ENCODE measurements at regions not wholly inside any gene's neighbourhood (a gene's known extent, or its start where the extent isn't known, plus 50 kb on each side); places are given as distances from the start of the nearest gene placed in this dataset.
"Not testable (repeated sequence)": the region's sequence is repeated elsewhere in the genome, so short reads cannot be mapped to it uniquely, and the experiment has no call there.

DNA sequence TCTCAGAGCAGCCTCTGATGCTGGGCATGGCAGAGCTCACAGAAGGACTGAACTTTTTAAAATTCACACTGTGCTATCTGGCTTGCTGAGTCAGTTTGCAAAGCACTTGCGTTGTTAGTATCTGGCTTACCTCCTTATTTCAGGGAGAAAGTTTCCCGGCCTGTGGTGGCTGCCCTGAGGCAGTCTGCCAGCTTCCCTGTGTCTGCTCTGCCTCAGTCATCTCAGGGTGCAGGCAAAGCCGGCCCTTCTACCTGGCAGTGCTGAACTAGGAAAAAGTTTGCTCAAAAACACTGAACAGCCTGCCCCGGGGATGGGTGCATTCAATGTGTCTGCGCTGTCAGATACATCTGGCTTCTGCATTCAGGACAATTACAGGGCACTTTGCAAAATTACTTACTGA is 90.2 kb upstream of the UXS1 start (continued):
- TF ChIP-seq, protein P1, sequence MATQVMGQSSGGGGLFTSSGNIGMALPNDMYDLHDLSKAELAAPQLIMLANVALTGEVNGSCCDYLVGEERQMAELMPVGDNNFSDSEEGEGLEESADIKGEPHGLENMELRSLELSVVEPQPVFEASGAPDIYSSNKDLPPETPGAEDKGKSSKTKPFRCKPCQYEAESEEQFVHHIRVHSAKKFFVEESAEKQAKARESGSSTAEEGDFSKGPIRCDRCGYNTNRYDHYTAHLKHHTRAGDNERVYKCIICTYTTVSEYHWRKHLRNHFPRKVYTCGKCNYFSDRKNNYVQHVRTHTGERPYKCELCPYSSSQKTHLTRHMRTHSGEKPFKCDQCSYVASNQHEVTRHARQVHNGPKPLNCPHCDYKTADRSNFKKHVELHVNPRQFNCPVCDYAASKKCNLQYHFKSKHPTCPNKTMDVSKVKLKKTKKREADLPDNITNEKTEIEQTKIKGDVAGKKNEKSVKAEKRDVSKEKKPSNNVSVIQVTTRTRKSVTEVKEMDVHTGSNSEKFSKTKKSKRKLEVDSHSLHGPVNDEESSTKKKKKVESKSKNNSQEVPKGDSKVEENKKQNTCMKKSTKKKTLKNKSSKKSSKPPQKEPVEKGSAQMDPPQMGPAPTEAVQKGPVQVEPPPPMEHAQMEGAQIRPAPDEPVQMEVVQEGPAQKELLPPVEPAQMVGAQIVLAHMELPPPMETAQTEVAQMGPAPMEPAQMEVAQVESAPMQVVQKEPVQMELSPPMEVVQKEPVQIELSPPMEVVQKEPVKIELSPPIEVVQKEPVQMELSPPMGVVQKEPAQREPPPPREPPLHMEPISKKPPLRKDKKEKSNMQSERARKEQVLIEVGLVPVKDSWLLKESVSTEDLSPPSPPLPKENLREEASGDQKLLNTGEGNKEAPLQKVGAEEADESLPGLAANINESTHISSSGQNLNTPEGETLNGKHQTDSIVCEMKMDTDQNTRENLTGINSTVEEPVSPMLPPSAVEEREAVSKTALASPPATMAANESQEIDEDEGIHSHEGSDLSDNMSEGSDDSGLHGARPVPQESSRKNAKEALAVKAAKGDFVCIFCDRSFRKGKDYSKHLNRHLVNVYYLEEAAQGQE (IDR thresholded peaks at IDR 0.05; ENCODE audit: low read depth, low read length), result no peak
- no peak for TF ChIP-seq RAD21 (IDR thresholded peaks at IDR 0.05; ENCODE audit: low read length)
- TF ChIP-seq NRF1 (IDR thresholded peaks at IDR 0.05; ENCODE audit: low read depth, low read length), result no peak
- no peak for TF ChIP-seq YY1 (IDR thresholded peaks at IDR 0.05; ENCODE audit: low read depth)
- TF ChIP-seq, protein P2, sequence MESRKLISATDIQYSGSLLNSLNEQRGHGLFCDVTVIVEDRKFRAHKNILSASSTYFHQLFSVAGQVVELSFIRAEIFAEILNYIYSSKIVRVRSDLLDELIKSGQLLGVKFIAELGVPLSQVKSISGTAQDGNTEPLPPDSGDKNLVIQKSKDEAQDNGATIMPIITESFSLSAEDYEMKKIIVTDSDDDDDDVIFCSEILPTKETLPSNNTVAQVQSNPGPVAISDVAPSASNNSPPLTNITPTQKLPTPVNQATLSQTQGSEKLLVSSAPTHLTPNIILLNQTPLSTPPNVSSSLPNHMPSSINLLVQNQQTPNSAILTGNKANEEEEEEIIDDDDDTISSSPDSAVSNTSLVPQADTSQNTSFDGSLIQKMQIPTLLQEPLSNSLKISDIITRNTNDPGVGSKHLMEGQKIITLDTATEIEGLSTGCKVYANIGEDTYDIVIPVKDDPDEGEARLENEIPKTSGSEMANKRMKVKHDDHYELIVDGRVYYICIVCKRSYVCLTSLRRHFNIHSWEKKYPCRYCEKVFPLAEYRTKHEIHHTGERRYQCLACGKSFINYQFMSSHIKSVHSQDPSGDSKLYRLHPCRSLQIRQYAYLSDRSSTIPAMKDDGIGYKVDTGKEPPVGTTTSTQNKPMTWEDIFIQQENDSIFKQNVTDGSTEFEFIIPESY (IDR thresholded peaks at IDR 0.05; ENCODE audit: borderline replicate concordance, low read depth), result no peak
- TF ChIP-seq, protein P3, sequence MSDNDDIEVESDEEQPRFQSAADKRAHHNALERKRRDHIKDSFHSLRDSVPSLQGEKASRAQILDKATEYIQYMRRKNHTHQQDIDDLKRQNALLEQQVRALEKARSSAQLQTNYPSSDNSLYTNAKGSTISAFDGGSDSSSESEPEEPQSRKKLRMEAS (IDR thresholded peaks at IDR 0.05; ENCODE audit: low read depth), result no peak
- no peak for TF ChIP-seq EZH2phosphoT487 (IDR thresholded peaks at IDR 0.05; ENCODE audit: borderline replicate concordance, low read depth)
- TF ChIP-seq, protein P4, sequence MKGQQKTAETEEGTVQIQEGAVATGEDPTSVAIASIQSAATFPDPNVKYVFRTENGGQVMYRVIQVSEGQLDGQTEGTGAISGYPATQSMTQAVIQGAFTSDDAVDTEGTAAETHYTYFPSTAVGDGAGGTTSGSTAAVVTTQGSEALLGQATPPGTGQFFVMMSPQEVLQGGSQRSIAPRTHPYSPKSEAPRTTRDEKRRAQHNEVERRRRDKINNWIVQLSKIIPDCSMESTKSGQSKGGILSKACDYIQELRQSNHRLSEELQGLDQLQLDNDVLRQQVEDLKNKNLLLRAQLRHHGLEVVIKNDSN (IDR thresholded peaks at IDR 0.05; ENCODE audit: borderline replicate concordance, low read depth), result no peak
- TF ChIP-seq, protein P5, sequence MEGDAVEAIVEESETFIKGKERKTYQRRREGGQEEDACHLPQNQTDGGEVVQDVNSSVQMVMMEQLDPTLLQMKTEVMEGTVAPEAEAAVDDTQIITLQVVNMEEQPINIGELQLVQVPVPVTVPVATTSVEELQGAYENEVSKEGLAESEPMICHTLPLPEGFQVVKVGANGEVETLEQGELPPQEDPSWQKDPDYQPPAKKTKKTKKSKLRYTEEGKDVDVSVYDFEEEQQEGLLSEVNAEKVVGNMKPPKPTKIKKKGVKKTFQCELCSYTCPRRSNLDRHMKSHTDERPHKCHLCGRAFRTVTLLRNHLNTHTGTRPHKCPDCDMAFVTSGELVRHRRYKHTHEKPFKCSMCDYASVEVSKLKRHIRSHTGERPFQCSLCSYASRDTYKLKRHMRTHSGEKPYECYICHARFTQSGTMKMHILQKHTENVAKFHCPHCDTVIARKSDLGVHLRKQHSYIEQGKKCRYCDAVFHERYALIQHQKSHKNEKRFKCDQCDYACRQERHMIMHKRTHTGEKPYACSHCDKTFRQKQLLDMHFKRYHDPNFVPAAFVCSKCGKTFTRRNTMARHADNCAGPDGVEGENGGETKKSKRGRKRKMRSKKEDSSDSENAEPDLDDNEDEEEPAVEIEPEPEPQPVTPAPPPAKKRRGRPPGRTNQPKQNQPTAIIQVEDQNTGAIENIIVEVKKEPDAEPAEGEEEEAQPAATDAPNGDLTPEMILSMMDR (IDR thresholded peaks at IDR 0.05), result no peak
- TF ChIP-seq TCF12 (IDR thresholded peaks at IDR 0.05), result no peak

DNA sequence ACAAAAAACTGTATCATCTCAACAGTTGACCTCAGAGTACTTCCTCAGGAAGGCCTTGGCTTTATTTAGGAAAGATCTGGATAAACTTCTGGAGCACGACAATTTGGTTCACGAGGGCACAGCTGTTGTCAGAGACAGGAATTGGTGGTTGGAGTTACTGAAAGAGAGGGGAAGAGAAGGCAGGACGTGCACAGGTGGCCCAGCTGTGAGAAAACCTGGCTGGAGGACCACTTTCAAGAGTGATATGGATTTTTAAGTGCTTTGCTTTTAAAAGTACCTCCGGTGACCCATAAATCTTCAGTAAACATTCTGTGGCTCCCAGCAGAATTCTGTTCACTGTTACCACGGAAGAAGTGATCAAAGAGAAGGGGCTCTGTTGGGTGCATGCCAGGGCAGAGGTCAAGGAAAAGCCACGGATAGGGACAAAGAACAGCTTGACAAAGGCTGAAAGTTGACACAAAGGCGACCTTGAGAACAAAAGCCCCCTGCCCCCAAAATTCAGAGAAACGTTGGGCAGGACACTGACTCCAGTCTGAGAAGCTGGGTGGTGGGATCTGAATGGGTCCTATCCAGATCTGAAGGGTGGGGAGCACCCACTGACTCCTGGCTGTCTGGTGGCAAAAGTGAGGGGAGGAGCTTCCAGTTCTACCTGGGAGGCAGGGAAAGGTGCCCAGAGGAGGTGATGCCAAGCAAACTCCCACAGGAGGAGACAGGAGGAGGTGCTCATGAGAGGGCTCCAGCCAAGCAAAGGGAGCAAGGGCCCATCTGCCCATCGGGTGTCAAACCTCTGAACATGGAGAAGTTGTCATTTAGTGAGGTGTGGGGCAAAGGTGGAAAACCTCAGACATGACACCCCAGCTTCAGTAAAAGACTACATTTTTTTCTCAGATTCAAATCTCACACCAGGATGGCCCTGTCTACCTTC is 89.4 kb upstream of the UXS1 start:
- H3K9me2 ChIP-seq; H4K20me1 ChIP-seq (ENCODE audit: insufficient read depth); H3K79me2 ChIP-seq (ENCODE audit: insufficient read depth); DNase-seq; CTCF ChIA-PET; H2AFZ ChIP-seq (ENCODE audit: low read depth); H3K27me3 ChIP-seq (ENCODE audit: insufficient read depth); H3K36me3 ChIP-seq (replicated peaks in 1 of 2; ENCODE audit: control insufficient read depth in 1 of 2, insufficient read depth in 2 of 2, low read length in 1 of 2); H3K27ac ChIP-seq (ENCODE audit: low read depth in 2 of 2, low read length in 1 of 2); H3K4me1 ChIP-seq (ENCODE audit: control insufficient read depth in 1 of 2, insufficient read depth in 2 of 2, low read depth in 1 of 2, low read length in 1 of 2); H3F3A ChIP-seq (replicated peaks; ENCODE audit: insufficient read depth); H3K4me2 ChIP-seq; H3K9me3 ChIP-seq; H3K4me3 ChIP-seq (ENCODE audit: low read depth in 2 of 2, low read length in 1 of 2); H3K9ac ChIP-seq; POLR2A ChIA-PET: not testable (repeated sequence)
- 24% methylated on average over 9 of the region's 9 CpGs for WGBS (ENCODE audit: low lambda C conversion rate)

All from SK-N-SH (cell line).